ENCODE measurements at regions not wholly inside any gene's neighbourhood (a gene's known extent, or its start where the extent isn't known, plus 50 kb on each side); places are given as distances from the start of the nearest gene placed in this dataset.

DNA sequence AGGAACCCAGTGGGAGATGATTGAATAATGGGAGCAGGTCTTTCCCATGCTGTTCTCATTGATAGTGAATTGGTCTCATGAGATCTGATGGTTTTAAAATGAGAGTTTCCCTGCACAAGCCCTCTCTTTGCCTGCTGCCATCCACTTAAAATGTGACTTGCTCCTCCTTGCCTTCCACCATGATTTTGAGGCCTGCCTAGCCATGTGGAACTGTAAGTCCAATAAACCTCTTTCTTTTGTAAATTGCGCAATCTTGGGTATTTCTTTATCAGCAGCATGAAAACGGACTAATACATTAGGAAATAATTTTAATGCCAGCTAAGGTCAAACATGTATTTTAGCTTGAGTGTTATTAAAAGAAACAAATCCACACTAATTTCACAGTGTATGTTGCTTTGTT lies 517.6 kb upstream of the ALCAM start:
- no peak for DNase-seq (ENCODE audit: low spot score)

DNA sequence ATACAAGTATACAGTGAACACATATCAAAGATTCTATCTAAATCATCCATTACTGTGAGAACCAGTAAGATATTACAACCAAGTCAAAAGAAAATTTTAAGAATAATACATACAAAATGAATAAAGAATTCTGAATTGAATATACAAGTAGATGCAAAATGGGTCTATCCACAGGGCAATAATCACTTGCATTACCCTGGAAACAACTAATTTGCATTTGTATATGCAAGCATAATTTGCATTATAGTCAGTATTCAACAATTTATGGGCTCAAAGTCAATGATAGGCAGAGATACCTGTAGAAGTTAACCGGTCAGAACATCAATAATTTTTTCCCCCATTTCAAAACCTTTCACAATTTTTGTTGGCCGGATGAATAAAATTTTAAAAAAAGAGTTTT lies 512.2 kb upstream of the ALCAM start:
- no peak for DNase-seq (ENCODE audit: low spot score)

DNA sequence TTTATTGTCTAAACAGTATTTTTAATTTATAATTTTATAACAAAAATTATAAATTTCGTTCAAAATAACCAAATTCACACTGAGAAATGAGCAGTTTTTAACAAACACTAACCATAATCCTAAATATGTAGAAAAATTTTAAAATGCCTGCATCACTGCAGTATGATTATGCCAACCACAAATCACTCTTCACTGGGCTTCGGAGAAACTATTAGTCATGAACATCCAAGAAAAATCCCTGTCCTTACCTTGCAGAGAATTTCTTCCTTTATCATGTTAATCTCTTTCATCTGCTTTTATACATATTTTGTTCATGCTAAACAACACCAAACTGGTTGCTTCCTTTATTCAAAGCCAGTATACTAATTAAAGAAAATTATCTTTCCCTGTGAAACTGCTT lies 511.0 kb upstream of the ALCAM start:
- no peak for DNase-seq (ENCODE audit: low spot score)

DNA sequence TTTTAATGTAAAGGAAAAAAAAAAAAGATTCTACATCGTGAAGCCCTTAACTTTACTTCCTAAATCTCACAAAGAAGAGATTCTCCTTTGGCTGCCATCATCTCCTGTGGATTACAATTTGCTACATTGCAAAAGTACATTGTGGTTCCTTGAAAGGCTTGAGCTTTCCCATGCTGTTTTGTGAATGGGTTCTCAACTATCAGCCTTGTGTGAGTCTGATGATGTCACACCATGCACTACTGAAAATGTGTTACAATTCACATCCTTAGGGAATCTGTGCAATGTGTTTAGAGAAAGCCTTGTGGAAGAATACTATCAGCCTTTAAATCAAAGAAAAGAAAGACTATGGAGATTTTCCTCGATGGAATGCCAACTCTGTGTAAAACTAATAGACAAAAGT lies 510.0 kb upstream of the ALCAM start:
- DNase-seq (ENCODE audit: low spot score) = no peak

DNA sequence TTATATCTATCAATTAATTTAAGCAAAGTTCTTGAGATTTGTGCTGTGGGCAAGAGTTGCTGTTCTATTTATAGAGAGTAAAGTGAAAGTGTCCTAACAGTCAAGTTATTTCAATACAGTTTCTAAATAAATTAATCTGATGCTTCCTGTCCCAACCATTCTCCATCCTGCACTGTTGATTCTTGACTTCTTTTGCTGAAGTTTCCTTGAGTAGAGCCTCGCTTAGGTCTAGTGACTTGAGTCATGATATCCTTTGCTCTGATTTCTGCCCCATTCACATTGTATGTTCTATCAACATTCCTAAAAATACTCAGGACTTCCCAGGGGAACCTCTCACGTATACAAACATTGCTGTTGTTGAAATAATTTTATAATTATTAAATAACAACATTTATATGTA lies 498.4 kb upstream of the ALCAM start:
- no peak for DNase-seq (ENCODE audit: low spot score)

DNA sequence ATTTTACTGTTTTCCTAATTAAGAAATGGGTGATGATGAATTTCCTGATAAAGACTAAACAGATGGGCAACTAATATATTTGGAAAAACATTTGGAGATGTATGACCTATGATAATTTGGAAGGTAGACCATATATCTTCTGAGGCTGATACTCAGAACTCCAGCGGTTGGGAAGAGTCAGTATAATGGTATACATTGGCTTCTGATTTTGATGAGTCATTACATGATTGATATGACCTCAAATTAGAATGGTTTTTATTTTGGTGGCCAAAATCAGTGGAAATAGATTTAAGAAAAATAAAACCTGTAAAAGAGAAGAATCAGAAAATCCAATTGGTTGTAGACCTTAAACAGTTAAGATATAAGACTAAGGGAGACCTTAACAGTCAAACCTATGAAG lies 496.4 kb upstream of the ALCAM start:
- DNase-seq (ENCODE audit: low spot score) = no peak

DNA sequence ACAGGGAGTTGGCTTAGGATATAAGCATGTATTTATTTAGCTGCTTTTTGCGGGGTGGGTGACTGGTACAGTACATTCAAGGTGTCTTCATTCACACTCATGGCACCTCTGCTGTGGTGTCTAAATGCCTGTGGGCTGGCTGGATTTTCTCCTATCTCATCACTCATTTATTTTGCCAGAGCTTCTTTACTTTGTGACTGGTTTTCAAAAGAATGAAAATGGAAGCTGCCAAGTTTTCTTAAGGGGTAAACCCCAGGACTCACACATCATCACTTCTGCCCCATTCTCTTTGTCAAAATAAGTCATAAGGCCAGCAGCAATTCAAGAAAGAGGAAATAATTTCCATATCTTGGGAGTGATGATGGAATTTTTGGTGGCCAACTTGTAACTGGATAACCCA lies 493.4 kb upstream of the ALCAM start:
- DNase-seq (ENCODE audit: low spot score) = no peak

DNA sequence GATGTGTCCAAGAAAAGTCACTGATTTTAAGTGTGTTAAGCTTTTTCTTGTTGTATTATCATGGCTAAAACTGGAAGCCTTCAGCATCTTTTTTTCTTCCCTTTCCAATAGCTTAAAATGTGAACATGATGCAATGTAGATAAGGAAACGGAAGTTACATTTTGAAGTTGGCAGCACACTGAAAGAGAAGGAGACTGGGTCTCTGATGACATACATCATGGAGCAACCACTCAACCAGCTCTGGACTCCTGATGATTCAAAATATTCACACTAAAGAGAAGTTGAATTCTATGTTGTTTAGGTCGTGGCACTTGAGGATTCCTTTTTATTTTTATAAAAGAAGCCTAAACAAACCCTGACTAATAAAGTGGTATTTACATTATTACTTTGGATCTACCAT lies 488.3 kb upstream of the ALCAM start:
- DNase-seq (ENCODE audit: low spot score) = no peak

DNA sequence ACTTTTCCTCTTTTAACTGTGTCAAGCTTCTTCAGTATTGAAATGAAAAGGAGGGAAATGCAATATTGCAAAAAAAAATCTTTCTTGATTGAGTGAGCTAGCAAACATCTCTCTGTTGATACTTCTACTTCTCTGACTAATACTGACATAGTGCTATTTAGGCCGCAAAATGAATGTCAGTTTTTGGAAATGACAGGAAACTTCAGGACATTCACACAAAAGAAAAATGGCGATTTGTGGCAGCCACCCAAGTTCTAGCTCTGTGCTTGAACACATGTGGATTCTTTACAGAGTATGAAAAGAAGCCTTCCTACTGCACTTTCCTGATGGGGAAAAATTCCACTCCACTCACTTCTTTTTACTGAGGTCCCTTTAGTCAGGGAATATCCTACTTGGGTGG lies 486.8 kb upstream of the ALCAM start:
- no peak for DNase-seq (ENCODE audit: low spot score)

DNA sequence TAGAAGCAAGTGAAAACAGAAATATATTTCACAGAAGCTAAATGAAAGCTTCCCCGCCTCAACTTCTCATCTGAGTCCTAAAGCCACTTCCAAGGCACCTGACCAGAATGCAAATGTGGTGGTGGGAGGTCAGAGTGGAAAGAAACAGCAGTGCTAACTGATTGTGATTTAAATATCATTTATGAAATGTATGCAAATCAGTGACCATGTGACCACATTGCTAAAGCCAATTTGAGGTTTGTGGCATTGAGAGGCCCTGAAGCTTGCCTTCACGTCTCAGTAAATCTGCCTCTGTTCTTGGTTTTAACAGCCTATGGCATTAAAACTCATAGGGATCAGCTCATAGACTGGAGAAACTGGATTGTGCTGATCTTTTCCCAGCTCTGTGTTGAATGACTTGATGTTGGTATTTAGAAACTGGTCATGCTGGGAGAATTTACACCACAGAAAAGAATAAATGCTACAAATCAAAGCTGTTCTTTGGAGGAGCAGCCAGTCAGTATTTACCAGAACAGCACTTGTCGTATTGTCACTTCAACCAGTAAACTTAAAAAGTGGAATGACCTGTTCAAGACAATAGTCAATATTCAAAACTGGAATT lies 481.4 kb upstream of the ALCAM start:
- DNase-seq (ENCODE audit: low spot score) = no peak

DNA sequence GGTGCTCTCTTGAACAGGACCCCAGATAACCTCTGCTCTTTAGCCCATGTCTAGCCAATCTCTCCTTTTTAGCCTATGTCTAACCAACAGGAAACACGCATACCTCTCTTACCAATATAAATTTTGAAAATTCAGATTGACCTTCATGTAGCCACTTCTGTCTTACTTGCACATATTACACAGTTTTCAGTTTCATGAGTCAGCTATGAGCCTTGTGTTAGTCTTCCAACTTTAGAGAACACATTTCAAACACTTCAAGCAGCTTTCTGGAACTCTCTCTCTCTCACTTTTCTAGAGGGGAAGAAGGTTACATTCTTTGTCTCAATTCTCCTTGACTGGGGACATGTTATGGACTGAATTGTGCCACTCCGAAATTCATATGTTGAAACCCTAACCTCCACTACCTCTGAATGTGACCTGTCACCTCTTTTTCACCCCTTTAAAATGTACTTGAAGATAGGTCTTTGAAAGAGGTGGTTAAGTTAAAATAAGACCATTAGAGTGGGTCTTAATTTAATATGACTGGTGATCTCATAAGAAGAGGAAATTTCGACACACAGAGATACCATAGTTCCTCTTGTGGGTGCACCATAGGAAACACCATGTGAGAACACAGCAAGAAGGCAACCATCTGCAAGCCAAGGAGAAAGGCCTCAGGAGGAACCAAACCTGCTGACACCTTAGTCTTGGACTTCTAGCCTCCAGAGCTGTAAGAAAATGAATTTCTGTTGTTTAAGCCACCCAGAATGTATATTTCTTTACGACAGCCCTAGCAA lies 480.3 kb upstream of the ALCAM start:
- no peak for DNase-seq (ENCODE audit: low spot score)

DNA sequence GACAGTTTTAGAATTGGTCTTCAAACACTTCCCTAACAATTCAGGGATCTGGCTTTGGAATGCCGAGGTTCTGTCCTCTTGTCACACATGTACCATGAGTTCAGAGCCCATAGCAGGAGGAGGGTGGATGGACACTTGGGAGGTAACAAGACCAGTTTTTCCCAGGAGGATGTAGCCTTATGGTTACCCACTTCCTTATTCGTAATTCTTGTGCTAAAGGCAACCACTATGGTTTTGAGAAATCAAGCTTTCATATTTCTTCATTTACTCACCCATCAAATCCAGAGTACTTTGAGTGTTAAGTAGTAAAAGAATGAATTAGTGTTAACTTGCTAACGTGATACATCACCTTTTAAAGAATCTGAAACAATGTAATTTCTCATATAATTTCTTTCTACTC lies 479.6 kb upstream of the ALCAM start:
- no peak for DNase-seq (ENCODE audit: low spot score)

DNA sequence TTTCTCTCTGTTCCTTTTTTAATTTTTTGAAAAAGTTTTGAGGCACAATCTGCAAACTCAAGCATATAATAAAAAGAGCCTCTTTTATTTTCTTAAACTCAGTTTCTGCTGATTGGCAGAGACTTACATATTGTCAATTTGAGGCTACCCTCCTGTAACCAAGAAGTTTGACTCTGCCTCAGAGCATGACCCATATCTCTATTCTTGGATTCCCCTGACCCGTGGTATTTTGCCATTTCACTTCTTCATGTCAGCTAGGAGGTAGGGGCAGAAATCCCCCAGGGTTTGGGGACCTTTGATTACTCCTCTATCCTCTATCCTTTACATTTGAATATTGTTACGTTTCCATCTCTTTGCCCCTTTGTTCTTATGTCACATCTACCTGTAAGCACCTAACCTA lies 479.1 kb upstream of the ALCAM start:
- DNase-seq (ENCODE audit: low spot score) = no peak

DNA sequence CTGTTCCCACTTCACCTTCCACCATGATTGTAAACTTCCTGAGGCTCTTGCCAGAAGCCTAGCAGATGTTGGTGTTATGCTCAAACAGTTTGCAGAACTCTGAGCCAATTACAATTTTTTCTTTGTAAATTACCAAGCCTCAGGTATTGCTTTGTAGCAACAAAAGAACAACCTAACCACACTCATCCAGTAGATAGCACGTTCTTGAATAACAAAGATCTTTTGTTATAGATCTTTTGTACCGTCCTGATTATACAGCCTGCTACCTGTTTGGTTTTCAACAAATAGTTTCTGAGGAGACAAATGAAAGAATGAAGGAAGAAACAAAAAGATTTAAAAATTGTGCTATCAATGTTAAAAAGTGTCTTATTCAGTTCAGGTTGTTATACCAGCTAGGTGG lies 474.7 kb upstream of the ALCAM start:
- DNase-seq (ENCODE audit: low spot score) = no peak

DNA sequence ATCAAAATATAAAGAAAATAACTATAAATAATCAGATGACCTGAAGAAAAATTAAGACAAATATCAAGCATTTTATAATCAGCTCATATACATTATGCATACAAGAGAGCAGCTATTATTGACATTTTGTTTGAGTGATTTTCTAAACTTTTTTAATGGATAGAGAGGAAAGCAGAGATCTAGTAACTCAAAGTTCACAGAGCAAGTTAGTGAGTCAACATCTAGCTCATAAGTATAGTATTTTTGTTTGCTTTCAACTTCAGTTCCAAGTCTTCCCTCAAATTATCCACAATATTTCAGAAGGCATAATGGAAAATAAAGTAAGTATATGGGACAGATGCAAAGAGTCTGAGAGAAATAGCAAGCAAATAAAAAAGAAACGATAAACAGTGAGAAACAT lies 470.1 kb upstream of the ALCAM start:
- no peak for DNase-seq (ENCODE audit: low spot score)

DNA sequence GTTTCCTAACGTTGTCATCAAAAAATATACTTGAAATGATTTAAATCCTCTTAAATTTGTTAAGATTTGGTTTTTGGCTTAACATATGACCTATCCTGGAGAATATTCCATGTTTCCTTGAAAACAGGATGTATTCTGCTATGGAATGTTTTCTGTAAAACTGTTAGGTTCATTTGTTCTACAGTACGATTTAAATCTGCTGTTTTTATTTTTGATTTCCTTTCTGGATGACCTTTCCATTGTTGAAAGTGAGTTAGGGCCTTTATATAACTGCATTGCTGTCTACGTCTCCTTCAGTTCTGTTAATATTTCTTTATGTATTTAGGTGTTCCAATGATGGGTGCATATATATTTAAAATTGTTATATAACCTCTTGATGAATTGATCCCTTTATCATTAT lies 465.3 kb upstream of the ALCAM start:
- no peak for DNase-seq (ENCODE audit: low spot score)

DNA sequence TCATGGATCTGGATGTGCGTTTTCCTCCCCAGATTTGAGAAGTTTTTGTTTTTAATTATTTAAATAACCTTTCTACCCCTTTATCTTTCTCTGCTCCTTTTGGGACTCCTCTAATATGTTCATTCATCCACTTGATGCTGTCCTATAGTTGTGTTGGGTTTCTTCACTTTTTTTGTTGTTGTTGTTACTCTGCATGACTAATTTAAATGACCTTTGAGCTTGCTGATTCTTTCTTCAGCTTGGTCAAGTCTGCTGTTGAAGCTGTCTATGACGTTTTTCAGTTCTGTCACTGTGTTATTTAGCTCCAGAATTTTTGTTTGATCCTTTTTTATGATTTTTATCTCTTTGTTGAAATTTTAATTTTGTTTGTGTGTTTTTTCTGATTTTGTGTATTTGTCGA lies 463.6 kb upstream of the ALCAM start:
- no peak for DNase-seq (ENCODE audit: low spot score)

DNA sequence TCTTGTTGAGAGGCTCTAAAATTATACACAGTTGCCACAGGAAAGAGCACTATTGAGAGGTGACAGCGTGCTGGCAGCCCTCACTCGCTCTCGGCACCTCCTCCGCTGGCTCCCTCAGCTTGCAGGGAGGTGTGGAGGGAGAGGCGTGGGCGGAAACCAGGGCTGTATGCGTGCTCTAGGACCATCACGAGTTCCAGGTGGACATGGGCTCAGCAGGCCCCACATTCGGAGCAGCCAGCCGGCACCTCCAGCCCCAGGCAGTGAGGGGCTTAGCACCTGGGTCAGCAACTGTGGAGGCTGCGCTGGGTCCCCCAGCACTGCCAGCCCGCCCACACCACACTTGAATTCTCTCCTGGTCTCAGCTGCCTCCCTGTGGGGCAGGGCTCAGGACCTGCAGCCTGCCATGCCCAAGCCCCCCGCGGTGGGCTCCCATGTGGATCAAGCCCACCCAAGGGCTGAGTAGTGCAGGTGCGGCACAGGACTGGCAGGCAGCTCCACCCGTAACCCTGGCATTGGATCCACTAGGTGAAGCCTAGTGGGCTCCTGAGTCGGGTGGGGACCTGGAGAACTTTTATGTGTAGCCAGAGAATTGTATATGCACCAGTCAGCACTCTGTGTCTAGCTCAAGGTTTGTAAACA lies 460.6 kb upstream of the ALCAM start:
- no peak for DNase-seq (ENCODE audit: low spot score)

DNA sequence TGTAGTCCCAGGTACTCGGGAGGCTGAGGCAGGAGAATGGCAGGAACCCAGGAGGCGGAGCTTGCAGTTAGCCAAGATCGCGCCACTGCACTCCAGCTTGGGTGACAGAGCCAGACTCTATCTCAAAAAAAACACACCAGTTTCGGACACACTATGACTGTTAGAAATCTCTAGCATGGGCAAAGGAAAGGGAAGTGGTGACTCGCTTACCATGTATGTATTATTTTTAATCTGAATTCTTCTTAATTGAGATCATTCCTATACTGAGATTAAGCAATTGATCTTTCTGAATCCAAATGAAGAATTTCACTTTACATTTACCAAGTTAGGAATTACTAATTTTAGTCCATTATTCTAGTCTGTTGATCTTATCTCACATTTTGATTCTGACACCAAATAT lies 459.2 kb upstream of the ALCAM start:
- no peak for DNase-seq (ENCODE audit: low spot score)

DNA sequence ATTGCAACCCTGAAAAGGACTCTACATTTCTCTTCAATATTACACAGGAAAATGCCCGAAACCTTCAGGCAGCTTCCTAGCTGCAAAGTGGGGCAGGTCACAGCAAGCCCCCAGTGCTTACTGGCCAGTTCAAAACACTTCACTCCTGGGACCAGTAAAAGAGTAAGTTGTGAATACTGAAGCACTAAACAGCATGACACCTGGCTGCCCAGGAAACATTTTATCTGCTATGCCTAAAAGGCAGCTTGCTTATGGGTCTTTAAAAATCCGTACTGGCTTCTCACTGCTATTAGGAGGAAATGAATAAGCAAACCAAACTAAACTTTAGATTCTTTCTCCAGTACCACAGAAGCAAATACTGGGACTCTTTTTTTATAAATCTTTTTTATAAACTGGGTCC lies 457.9 kb upstream of the ALCAM start:
- DNase-seq (ENCODE audit: low spot score) = no peak

DNA sequence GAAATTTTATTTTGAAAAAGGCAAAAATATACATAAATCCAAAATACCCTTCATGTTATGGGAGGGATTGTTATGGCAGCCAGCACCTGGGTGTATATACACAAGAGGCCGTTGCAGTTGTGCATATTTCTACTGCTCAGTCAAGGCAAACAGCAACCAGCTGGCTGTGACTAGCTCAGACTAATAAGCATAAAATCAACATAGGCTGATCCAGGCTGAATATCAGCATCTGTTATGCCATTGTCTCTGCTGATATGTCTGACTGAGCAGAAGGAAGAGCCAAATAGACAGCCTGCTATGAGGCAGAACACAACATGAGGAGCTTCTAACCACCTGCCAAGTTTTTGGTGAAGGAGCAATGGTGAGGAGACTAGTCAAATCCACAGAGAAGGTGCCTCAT lies 457.5 kb upstream of the ALCAM start:
- DNase-seq (ENCODE audit: low spot score) = no peak

DNA sequence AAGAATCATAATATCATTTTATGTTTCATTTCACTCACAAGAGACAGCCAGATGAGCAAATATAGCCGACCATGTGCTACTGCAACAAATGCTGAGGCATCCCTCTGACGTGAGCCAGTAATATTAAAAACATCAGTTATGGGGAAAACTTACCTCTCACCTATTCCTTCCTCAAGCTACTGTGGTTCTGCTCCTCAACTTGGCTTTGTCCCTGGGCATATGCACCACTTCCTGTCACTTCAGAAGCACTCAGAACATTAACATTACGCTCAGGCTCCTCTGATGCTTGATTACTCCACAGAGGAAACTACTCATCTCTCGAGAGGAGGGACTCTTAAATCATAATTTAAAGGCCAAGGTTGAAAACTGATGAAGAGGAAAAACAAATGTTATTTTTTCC lies 457.0 kb upstream of the ALCAM start:
- DNase-seq (ENCODE audit: low spot score) = no peak

DNA sequence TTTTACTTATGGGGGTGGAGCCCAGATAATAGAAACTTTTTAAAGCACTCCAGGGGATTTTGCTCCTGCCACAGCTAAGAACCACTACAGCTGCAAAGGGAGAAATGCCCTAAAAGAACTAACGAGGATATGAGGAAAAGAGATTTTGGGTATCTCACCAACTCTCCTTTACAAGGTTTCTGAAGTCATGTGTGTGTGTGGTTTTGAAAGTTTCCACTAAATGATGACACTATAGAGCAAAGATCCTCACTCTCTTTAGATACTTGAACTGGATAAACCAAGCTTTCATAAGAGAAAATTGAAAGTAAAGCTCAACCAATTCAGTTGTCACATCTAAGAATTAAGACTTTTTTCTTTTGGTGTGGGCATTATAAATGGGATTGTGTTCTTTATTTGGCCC lies 455.3 kb upstream of the ALCAM start:
- no peak for DNase-seq (ENCODE audit: low spot score)

DNA sequence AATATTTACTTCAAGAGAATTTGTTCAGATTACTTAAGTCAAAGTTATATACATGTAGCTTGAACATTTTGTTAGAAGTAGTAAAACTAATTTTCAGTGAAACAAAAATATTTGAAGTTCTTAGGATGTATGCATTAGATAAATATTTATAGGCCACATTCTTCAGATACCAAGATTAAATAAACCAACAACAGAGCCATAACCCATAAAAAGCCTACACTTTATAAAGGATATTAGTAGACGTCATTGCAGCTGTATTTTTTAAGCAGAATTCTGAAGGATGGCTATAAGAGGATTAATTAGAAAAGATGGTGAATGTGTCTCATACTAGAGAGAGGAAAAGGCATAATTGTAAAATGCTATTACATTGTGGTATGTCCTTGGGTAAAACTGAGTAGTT lies 449.7 kb upstream of the ALCAM start:
- DNase-seq (ENCODE audit: low spot score) = no peak
